ENCODE measurements at regions not wholly inside any gene's neighbourhood (a gene's known extent, or its start where the extent isn't known, plus 50 kb on each side); places are given as distances from the start of the nearest gene placed in this dataset.

- CTCF ChIA-PET, result interaction anchor here (0.7 kb wide), 1 partner anchor 9 kb away, joined by 3 read pairs; no protein-coding TSS in a partner anchor
- 61% methylated on average over 12 of the region's 12 CpGs for WGBS (ENCODE audit: low lambda C conversion rate)
Measured at GRCh38 chr7:3239291-3239691, 61.8 kb upstream of the SDK1 start.

GRCh38 chr7:3240826-3241430 is 60.1 kb upstream of the SDK1 start:
- Histone ChIP-seq H4K20me1 (ENCODE audit: insufficient read depth) (no peaks in the 10 kb centered on the region), H3K9me2 (no peaks in the 10 kb centered on the region), H3K27ac (ENCODE audit: low read depth in 2 of 2, low read length in 1 of 2) (no peak overlapping the region), H3K79me2 (ENCODE audit: insufficient read depth) (no peaks in the 10 kb centered on the region), H3K4me1 (ENCODE audit: control insufficient read depth in 1 of 2, insufficient read depth in 2 of 2, low read depth in 1 of 2, low read length in 1 of 2) (peaks cover 0 to 35% of the 10 kb centered on the region in 2 experiments; a peak in 2 of 4 replicates), H3K9me3 (no peaks in the 10 kb centered on the region), H3K9ac (no peak overlapping the region), H3K36me3 (replicated peaks in 1 of 2; ENCODE audit: control insufficient read depth in 1 of 2, insufficient read depth in 2 of 2, low read length in 1 of 2) (no peaks in the 10 kb centered on the region), H3K4me2 (no peak overlapping the region), H3K4me3 (ENCODE audit: low read depth in 2 of 2, low read length in 1 of 2) (no peak overlapping the region), H2AFZ (ENCODE audit: low read depth) (no peak overlapping the region), H3F3A (replicated peaks; ENCODE audit: insufficient read depth) (no peaks in the 10 kb centered on the region), H3K27me3 (ENCODE audit: insufficient read depth) (no peaks in the 10 kb centered on the region)
- ChIA-PET POLR2A (interaction anchor here (0.5 to 0.6 kb wide), 2 partner anchors 13 to 570 kb away, joined by 3 read pairs; no protein-coding TSS in a partner anchor), CTCF (interaction anchor here (1.2 to 1.5 kb wide), 2 partner anchors 8 to 10 kb away, joined by 3 read pairs; no protein-coding TSS in a partner anchor)
- no peak for TF ChIP-seq NRF1 (IDR thresholded peaks at IDR 0.05; ENCODE audit: low read depth, low read length)
- TF ChIP-seq, protein P1, sequence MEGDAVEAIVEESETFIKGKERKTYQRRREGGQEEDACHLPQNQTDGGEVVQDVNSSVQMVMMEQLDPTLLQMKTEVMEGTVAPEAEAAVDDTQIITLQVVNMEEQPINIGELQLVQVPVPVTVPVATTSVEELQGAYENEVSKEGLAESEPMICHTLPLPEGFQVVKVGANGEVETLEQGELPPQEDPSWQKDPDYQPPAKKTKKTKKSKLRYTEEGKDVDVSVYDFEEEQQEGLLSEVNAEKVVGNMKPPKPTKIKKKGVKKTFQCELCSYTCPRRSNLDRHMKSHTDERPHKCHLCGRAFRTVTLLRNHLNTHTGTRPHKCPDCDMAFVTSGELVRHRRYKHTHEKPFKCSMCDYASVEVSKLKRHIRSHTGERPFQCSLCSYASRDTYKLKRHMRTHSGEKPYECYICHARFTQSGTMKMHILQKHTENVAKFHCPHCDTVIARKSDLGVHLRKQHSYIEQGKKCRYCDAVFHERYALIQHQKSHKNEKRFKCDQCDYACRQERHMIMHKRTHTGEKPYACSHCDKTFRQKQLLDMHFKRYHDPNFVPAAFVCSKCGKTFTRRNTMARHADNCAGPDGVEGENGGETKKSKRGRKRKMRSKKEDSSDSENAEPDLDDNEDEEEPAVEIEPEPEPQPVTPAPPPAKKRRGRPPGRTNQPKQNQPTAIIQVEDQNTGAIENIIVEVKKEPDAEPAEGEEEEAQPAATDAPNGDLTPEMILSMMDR (IDR thresholded peaks at IDR 0.05), result no peak
- no peak for TF ChIP-seq MEF2A (IDR thresholded peaks at IDR 0.05; ENCODE audit: borderline replicate concordance, low read depth)
- TF ChIP-seq POLR2AphosphoS5 (IDR thresholded peaks at IDR 0.05; ENCODE audit: low read depth, low read length), result no peak
- TF ChIP-seq EZH2phosphoT487 (IDR thresholded peaks at IDR 0.05; ENCODE audit: borderline replicate concordance, low read depth), result no peak
- no peak for TF ChIP-seq MXI1 (IDR thresholded peaks at IDR 0.05; ENCODE audit: low read depth, low read length)
- TF ChIP-seq ELF1 (IDR thresholded peaks at IDR 0.05), result no peak
- no peak for TF ChIP-seq TCF12 (IDR thresholded peaks at IDR 0.05)
- no peak for TF ChIP-seq EP300 (IDR thresholded peaks at IDR 0.05; ENCODE audit: borderline replicate concordance in 1 of 2, low read depth in 1 of 2, low read length in 1 of 2)
- no peak for TF ChIP-seq GABPA (IDR thresholded peaks at IDR 0.05; ENCODE audit: low read depth)
- TF ChIP-seq YY1 (IDR thresholded peaks at IDR 0.05; ENCODE audit: low read depth), result no peak
- TF ChIP-seq USF2 (IDR thresholded peaks at IDR 0.05; ENCODE audit: borderline replicate concordance, low read depth, low read length), result no peak
- TF ChIP-seq FOXJ3 (CRISPR knock-in tag; IDR thresholded peaks at IDR 0.05), result no peak
- TF ChIP-seq RCOR1 (IDR thresholded peaks at IDR 0.05; ENCODE audit: low read length), result no peak
- no peak for TF ChIP-seq TEAD4 (IDR thresholded peaks at IDR 0.05; ENCODE audit: borderline replicate concordance, insufficient read depth)
- TF ChIP-seq FOSL2 (IDR thresholded peaks at IDR 0.05; ENCODE audit: borderline replicate concordance, low read depth), result no peak
- no peak for TF ChIP-seq FOXM1 (IDR thresholded peaks at IDR 0.05; ENCODE audit: low read depth)
- no peak for TF ChIP-seq RXRA (IDR thresholded peaks at IDR 0.05; ENCODE audit: borderline replicate concordance, low read depth)
- no peak for TF ChIP-seq SMC3 (IDR thresholded peaks at IDR 0.05; ENCODE audit: low read depth, low read length)
- TF ChIP-seq SIN3A (IDR thresholded peaks at IDR 0.05; ENCODE audit: borderline replicate concordance, low read depth, low read length), result no peak
- 73% methylated on average over 25 of the region's 25 CpGs for WGBS (ENCODE audit: low lambda C conversion rate)
- DNase-seq, result no peak

More at GRCh38 chr7:3239291-3239691, 61.8 kb upstream of the SDK1 start:
- no peak for DNase-seq
- TF ChIP-seq NRF1 (IDR thresholded peaks at IDR 0.05; ENCODE audit: low read depth, low read length) (no peak), PBX3 (IDR thresholded peaks at IDR 0.05) (no peak), JUND (IDR thresholded peaks at IDR 0.05) (no peak), NFIC (IDR thresholded peaks at IDR 0.05; ENCODE audit: borderline replicate concordance) (no peak), RFX5 (IDR thresholded peaks at IDR 0.05; ENCODE audit: low read length) (no peak), YY1 (IDR thresholded peaks at IDR 0.05; ENCODE audit: low read depth) (no peak), ELF1 (IDR thresholded peaks at IDR 0.05) (no peak), EZH2phosphoT487 (IDR thresholded peaks at IDR 0.05; ENCODE audit: borderline replicate concordance, low read depth) (no peak), RXRA (IDR thresholded peaks at IDR 0.05; ENCODE audit: borderline replicate concordance, low read depth) (no peak)
- Histone ChIP-seq H3K27ac (ENCODE audit: low read depth in 2 of 2, low read length in 1 of 2) (no peak overlapping the region), H3K27me3 (ENCODE audit: insufficient read depth) (no peaks in the 10 kb centered on the region), H3F3A (replicated peaks; ENCODE audit: insufficient read depth) (no peaks in the 10 kb centered on the region), H2AFZ (ENCODE audit: low read depth) (no peak overlapping the region), H3K4me2 (no peak overlapping the region), H3K9me2 (no peaks in the 10 kb centered on the region), H3K9ac (no peak overlapping the region), H3K4me3 (ENCODE audit: low read depth in 2 of 2, low read length in 1 of 2) (no peak overlapping the region), H3K9me3 (no peaks in the 10 kb centered on the region), H3K36me3 (replicated peaks in 1 of 2; ENCODE audit: control insufficient read depth in 1 of 2, insufficient read depth in 2 of 2, low read length in 1 of 2) (no peaks in the 10 kb centered on the region), H4K20me1 (ENCODE audit: insufficient read depth) (no peaks in the 10 kb centered on the region), H3K4me1 (ENCODE audit: control insufficient read depth in 1 of 2, insufficient read depth in 2 of 2, low read depth in 1 of 2, low read length in 1 of 2) (peaks cover 0 to 20% of the 10 kb centered on the region in 2 experiments; a peak in 2 of 4 replicates), H3K79me2 (ENCODE audit: insufficient read depth) (no peaks in the 10 kb centered on the region)
- POLR2A ChIA-PET, result no interaction called here
